HG03045 (cell line): ENCODE measurements at regions not wholly inside any gene's neighbourhood (a gene's known extent, or its start where the extent isn't known, plus 50 kb on each side); places are given as distances from the start of the nearest gene placed in this dataset.

Experiments used
- ATAC-seq: cut with Tn5 transposase; IDR thresholded peaks from one replicate; pipeline ENCODE4 v1.9.1; 2021; ENCODE audit warnings: mild to moderate bottlenecking, moderate library complexity; ENCODE audit not compliant: unreplicated experiment

GRCh38 chr13:74625541-74625940 lies 491.3 kb upstream of the KLF12 start:
- no peak for ATAC-seq

- ATAC-seq, result no peak
Measured at GRCh38 chr13:74623761-74624160, 489.6 kb upstream of the KLF12 start.

GRCh38 chr13:74622284-74622683 lies 488.1 kb upstream of the KLF12 start:
- ATAC-seq, result no peak

GRCh38 chr13:74620711-74621110 lies 486.5 kb upstream of the KLF12 start:
- ATAC-seq, result no peak

GRCh38 chr13:74620308-74620707 lies 486.1 kb upstream of the KLF12 start:
- no peak for ATAC-seq

- ATAC-seq, result no peak
Measured at GRCh38 chr13:74597526-74597925, 463.3 kb upstream of the KLF12 start.

- ATAC-seq, result no peak
Measured at GRCh38 chr13:74596691-74597090, 462.5 kb upstream of the KLF12 start.

GRCh38 chr13:74593688-74594087 lies 459.5 kb upstream of the KLF12 start:
- no peak for ATAC-seq

GRCh38 chr13:74586847-74587246 lies 452.6 kb upstream of the KLF12 start:
- no peak for ATAC-seq

- no peak for ATAC-seq
Measured at GRCh38 chr13:74576420-74576819, 442.2 kb upstream of the KLF12 start.

- ATAC-seq, result no peak
Measured at GRCh38 chr13:74575729-74576125, 441.5 kb upstream of the KLF12 start.

GRCh38 chr13:74574964-74575728 lies 440.9 kb upstream of the KLF12 start:
- ATAC-seq, result no peak

- no peak for ATAC-seq
Measured at GRCh38 chr13:74573654-74574053, 439.4 kb upstream of the KLF12 start.

GRCh38 chr13:74571811-74572210 lies 437.6 kb upstream of the KLF12 start:
- no peak for ATAC-seq

GRCh38 chr13:74570834-74571233 lies 436.6 kb upstream of the KLF12 start:
- ATAC-seq, result no peak

- no peak for ATAC-seq
Measured at GRCh38 chr13:74570046-74570445, 435.8 kb upstream of the KLF12 start.

- no peak for ATAC-seq
Measured at GRCh38 chr13:74569251-74569650, 435.0 kb upstream of the KLF12 start.

- no peak for ATAC-seq
Measured at GRCh38 chr13:74567485-74567884, 433.3 kb upstream of the KLF12 start.

- ATAC-seq, result no peak
Measured at GRCh38 chr13:74562381-74562780, 428.2 kb upstream of the KLF12 start.

GRCh38 chr13:74561155-74561554 lies 427.0 kb upstream of the KLF12 start:
- no peak for ATAC-seq

- no peak for ATAC-seq
Measured at GRCh38 chr13:74560325-74560724, 426.1 kb upstream of the KLF12 start.

- ATAC-seq, result no peak
Measured at GRCh38 chr13:74557870-74558269, 423.7 kb upstream of the KLF12 start.
